ENCODE measurements at regions not wholly inside any gene's neighbourhood (a gene's known extent, or its start where the extent isn't known, plus 50 kb on each side); places are given as distances from the start of the nearest gene placed in this dataset.

GRCh38 chr3:177438596-177439220 lies 241.4 kb upstream of the TBL1XR1 start:
- 89% methylated on average over 7 of the region's 7 CpGs; no CpG with 5 or more reads in 1 of the 2 experiments for WGBS, 2 experiments (ENCODE audit: extremely low coverage in 1 of 2, insufficient coverage in 1 of 2, insufficient read length in 1 of 2, insufficient replicate concordance in 2 of 2, low coverage in 1 of 2, low lambda C conversion rate in 2 of 2, missing lambda C conversion rate in 1 of 2)
- no peak overlapping the region for H4K91ac ChIP-seq (replicated peaks; ENCODE audit: insufficient read length, low read length)
- no peak overlapping the region for H2BK5ac ChIP-seq (ENCODE audit: low read depth, low read length)
- H3K4ac ChIP-seq (replicated peaks; ENCODE audit: insufficient read length, low read depth, low read length), result no peak overlapping the region
- H4K8ac ChIP-seq (ENCODE audit: extremely low read depth, insufficient read depth, low read length), result no peak overlapping the region
- H3K4me2 ChIP-seq (ENCODE audit: insufficient read depth in 1 of 2, low read depth in 2 of 2, low read length in 2 of 2), result no peak overlapping the region
- H2BK20ac ChIP-seq (ENCODE audit: low read length), result no peak overlapping the region
- DNase-seq (ENCODE audit: low read depth in 1 of 2, low spot score in 2 of 2) (no peak), FAIRE-seq (no peak)
- POLR2A ChIA-PET (ENCODE audit: partially characterized antibody), result no interaction called here
- no peak overlapping the region for H3K27ac ChIP-seq (ENCODE audit: low read depth, low read length)
- no peaks in the 10 kb centered on the region for H4K20me1 ChIP-seq (replicated peaks in 1 of 2; ENCODE audit: control insufficient read depth in 1 of 2, insufficient read depth in 2 of 2, low read length in 2 of 2)
- no peaks in the 10 kb centered on the region for H3K9me3 ChIP-seq (ENCODE audit: insufficient read depth in 2 of 2, low read depth in 1 of 2, low read length in 1 of 2)
- H2BK120ac ChIP-seq (replicated peaks; ENCODE audit: low read depth, low read length), result no peak overlapping the region
- no peaks in the 10 kb centered on the region for H3K79me2 ChIP-seq (ENCODE audit: control insufficient read depth in 1 of 2, insufficient read depth in 2 of 2, low read length in 2 of 2)
- no peak overlapping the region for H3K9ac ChIP-seq (replicated peaks in 1 of 4; ENCODE audit: extremely low read depth in 1 of 4, low read depth in 3 of 4, low read length in 3 of 4)
- CTCF ChIA-PET (ENCODE audit: partially characterized antibody), result no interaction called here
- H2AFZ ChIP-seq (ENCODE audit: low read length), result no peak overlapping the region
- H3K23me2 ChIP-seq (ENCODE audit: low read depth, low read length), result no peaks in the 10 kb centered on the region
- H3K23ac ChIP-seq (ENCODE audit: insufficient read length), result no peak overlapping the region
- H2BK15ac ChIP-seq (ENCODE audit: low read length), result no peak overlapping the region
- H3K18ac ChIP-seq (ENCODE audit: extremely low read depth, low read length), result no peak overlapping the region
- no peaks in the 10 kb centered on the region for H3K4me1 ChIP-seq (replicated peaks in 1 of 4; ENCODE audit: control insufficient read depth in 3 of 4, insufficient read depth in 4 of 4, low read length in 3 of 4)
- no peak overlapping the region for H4K5ac ChIP-seq (ENCODE audit: insufficient read length, low read depth, low read length)
- H3K36me3 ChIP-seq (ENCODE audit: control insufficient read depth in 2 of 4, insufficient read depth in 4 of 4, low read length in 3 of 4), result no peaks in the 10 kb centered on the region
- no peaks in the 10 kb centered on the region for H3K27me3 ChIP-seq (replicated peaks in 1 of 4; ENCODE audit: control insufficient read depth in 3 of 4, extremely low read depth in 1 of 4, insufficient read depth in 3 of 4, low read length in 3 of 4)
- no peaks in the 10 kb centered on the region for H3K79me1 ChIP-seq (ENCODE audit: low read depth, low read length)
- H2BK12ac ChIP-seq (ENCODE audit: low read depth, low read length), result no peak overlapping the region
- H3K14ac ChIP-seq (ENCODE audit: insufficient read length), result no peak overlapping the region
- no peak overlapping the region for H2AK5ac ChIP-seq (ENCODE audit: low read depth, low read length)
- H3K56ac ChIP-seq (replicated peaks; ENCODE audit: insufficient read length, low read depth, low read length), result no peak overlapping the region
- H3K4me3 ChIP-seq (ENCODE audit: extremely low read depth in 1 of 4, insufficient read depth in 2 of 4, low read depth in 3 of 4, low read length in 4 of 4), result no peak overlapping the region
- TF ChIP-seq HDAC6 (IDR thresholded peaks at IDR 0.05; ENCODE audit: low read depth, low read length) (no peak), SIRT6 (IDR thresholded peaks at IDR 0.05; ENCODE audit: low read length) (no peak), FOSL1 (IDR thresholded peaks at IDR 0.05; ENCODE audit: insufficient read depth, low read depth, low read length) (no peak), ATF2 (IDR thresholded peaks at IDR 0.05; ENCODE audit: low read length) (no peak), POLR2AphosphoS5 (IDR thresholded peaks at IDR 0.05; ENCODE audit: low read depth, low read length) (no peak), CBX5 (IDR thresholded peaks at IDR 0.05; ENCODE audit: low read depth, low read length) (no peak), EP300 (IDR thresholded peaks at IDR 0.05; ENCODE audit: borderline replicate concordance in 1 of 2, low read depth in 2 of 2, low read length in 2 of 2) (no peak), NANOG (IDR thresholded peaks at IDR 0.05; ENCODE audit: insufficient read depth, low read depth, low read length, poor library complexity, severe bottlenecking) (no peak), RAD21 (IDR thresholded peaks at IDR 0.05 in 1 of 2, conservative IDR thresholded peaks at IDR 0.05 in 1 of 2; ENCODE audit: low read depth in 2 of 2, low read length in 2 of 2) (no peak)
